Coronary artery (tissue), 2 donors: ENCODE measurements at regions not wholly inside any gene's neighbourhood (a gene's known extent, or its start where the extent isn't known, plus 50 kb on each side); places are given as distances from the start of the nearest gene placed in this dataset.

Source experiments
- DNase-seq: peaks from one replicate; pipeline ENCODE4 v3.0.0-alpha.2; 2017; ENCODE audit warnings: low spot score
- H3K27ac ChIP-seq, 2 donors: fragments of 200-600 bp; sonication (generic); one replicate each; pipeline ENCODE4 v1.5.1; 2016 to 2019
- H3K4me3 ChIP-seq: fragments of 200-600 bp; sonication (generic); 2 replicates; pipeline ENCODE4 v1.5.1; 2016; ENCODE audit warnings: mild to moderate bottlenecking, moderate library complexity
- CTCF ChIP-seq: fragments of 200-600 bp; sonication (generic); IDR thresholded peaks from one replicate; pipeline ENCODE4 v1.5.1; 2019; ENCODE audit warnings: antibody characterized with exemption

- H3K4me3 ChIP-seq: no peak overlapping the region
- H3K27ac ChIP-seq: no peak overlapping the region
- TF ChIP-seq CTCF: no peak
- no peak for DNase-seq
Measured at GRCh38 chr16:50939356-50939755, 197.5 kb downstream of the CYLD start.

GRCh38 chr16:50938932-50939331 is 197.0 kb downstream of the CYLD start:
- H3K27ac ChIP-seq: no peak overlapping the region
- H3K4me3 ChIP-seq: no peak overlapping the region
- DNase-seq: no peak
- no peak for TF ChIP-seq CTCF

- DNase-seq: no peak
- H3K27ac ChIP-seq: no peak overlapping the region
- no peak overlapping the region for H3K4me3 ChIP-seq
- TF ChIP-seq CTCF: no peak
Measured at GRCh38 chr16:50933262-50933661, 191.4 kb downstream of the CYLD start.

GRCh38 chr16:50932348-50932935 is 190.6 kb downstream of the CYLD start:
- no peak overlapping the region for H3K27ac ChIP-seq
- DNase-seq: no peak
- no peak overlapping the region for H3K4me3 ChIP-seq
- no peak for TF ChIP-seq CTCF

GRCh38 chr16:50928065-50928464 is 186.2 kb downstream of the CYLD start:
- H3K27ac ChIP-seq: no peak overlapping the region
- DNase-seq: no peak
- TF ChIP-seq CTCF: no peak

GRCh38 chr16:50925758-50926357 is 184.0 kb downstream of the CYLD start:
- no peak for DNase-seq
- Histone ChIP-seq H3K4me3 (no peak overlapping the region), H3K27ac (no peak overlapping the region)
- TF ChIP-seq CTCF: no peak

More at GRCh38 chr16:50928065-50928464, 186.2 kb downstream of the CYLD start:
- H3K4me3 ChIP-seq: no peak overlapping the region
